Stimulated activated naive CD8-positive, alpha-beta T cell treated with anti-CD3 and anti-CD28 coated beads, Interleukin-15, amount 100 ng/mL, for 72 hours (primary cell): ENCODE measurements at regions not wholly inside any gene's neighbourhood (a gene's known extent, or its start where the extent isn't known, plus 50 kb on each side); places are given as distances from the start of the nearest gene placed in this dataset.

Experiments used
- ATAC-seq: fragments of 150-1000 bp; cut with Tn5 transposase; 2 replicates; pipeline ENCODE4 v1.10.0; 2021; ENCODE audit warnings: mild to moderate bottlenecking, moderate library complexity
- DNase-seq, 2 donors: peaks; one replicate each; pipeline ENCODE4 v3.0.0; 2021 to 2022
- H3K27ac Mint-ChIP-seq, 2 donors: one replicate each; pipeline ENCODE4 v1.8.0; 2022; ENCODE audit warnings: mild to moderate bottlenecking in 2 of 2, mixed read lengths in 2 of 2, moderate library complexity in 2 of 2
- H3K27me3 Mint-ChIP-seq: one replicate; pipeline ENCODE4 v1.8.0; 2022; ENCODE audit warnings: mixed read lengths
- H3K4me1 Mint-ChIP-seq: one replicate; pipeline ENCODE4 v1.8.0; 2022; ENCODE audit warnings: mild to moderate bottlenecking, mixed read lengths
- H3K4me3 Mint-ChIP-seq, 2 donors: one replicate each; pipeline ENCODE4 v1.8.0; 2022; ENCODE audit warnings: mild to moderate bottlenecking in 2 of 2, mixed read lengths in 2 of 2, moderate library complexity in 1 of 2
- H3K9me3 Mint-ChIP-seq, 2 donors: one replicate each; pipeline ENCODE4 v1.8.0; 2022; ENCODE audit warnings: mixed read lengths in 2 of 2

GRCh38 chr11:43581370-43582023 is 99.0 kb upstream of the HSD17B12 start:
- ATAC-seq (no peak), DNase-seq (no peak)
- H3K4me1 Mint-ChIP-seq: peaks cover 52% of the 10 kb centered on the region
- H3K27ac Mint-ChIP-seq: no peak overlapping the region
- H3K27me3 Mint-ChIP-seq: peaks cover 100% of the 10 kb centered on the region
- no peaks in the 10 kb centered on the region for H3K9me3 Mint-ChIP-seq
- H3K4me3 Mint-ChIP-seq: peak overlapping the region; percentile 86 to 88

- no peak for DNase-seq
- Mint-ChIP-seq H3K9me3 (no peaks in the 10 kb centered on the region), H3K27ac (no peak overlapping the region), H3K27me3 (peaks cover 100% of the 10 kb centered on the region), H3K4me1 (peaks cover 45% of the 10 kb centered on the region), H3K4me3 (peak overlapping the region; percentile 55 to 88)
- no peak for ATAC-seq
Measured at GRCh38 chr11:43582024-43582862, 98.3 kb upstream of the HSD17B12 start.

- Mint-ChIP-seq H3K27me3 (peaks cover 100% of the 10 kb centered on the region), H3K4me3 (no peak overlapping the region)
Measured at GRCh38 chr11:43582863-43583462, 97.6 kb upstream of the HSD17B12 start.

GRCh38 chr11:43583548-43583947 is 97.0 kb upstream of the HSD17B12 start:
- DNase-seq: no peak
- H3K27me3 Mint-ChIP-seq: peaks cover 98% of the 10 kb centered on the region
- peaks cover 42% of the 10 kb centered on the region for H3K4me1 Mint-ChIP-seq

More at GRCh38 chr11:43582863-43583462, 97.6 kb upstream of the HSD17B12 start:
- Mint-ChIP-seq H3K4me1 (peaks cover 43% of the 10 kb centered on the region), H3K27ac (no peak overlapping the region), H3K9me3 (no peaks in the 10 kb centered on the region)
- ATAC-seq (no peak), DNase-seq (no peak)

GRCh38 chr11:43585877-43586608 is 94.5 kb upstream of the HSD17B12 start:
- no peak for ATAC-seq
- no peaks in the 10 kb centered on the region for H3K9me3 Mint-ChIP-seq

More at GRCh38 chr11:43583548-43583947, 97.0 kb upstream of the HSD17B12 start:
- H3K4me3 Mint-ChIP-seq: no peak overlapping the region
- no peak overlapping the region for H3K27ac Mint-ChIP-seq
- no peak for ATAC-seq
- H3K9me3 Mint-ChIP-seq: no peaks in the 10 kb centered on the region

GRCh38 chr11:43589601-43590250 is 90.8 kb upstream of the HSD17B12 start:
- ATAC-seq: no peak
- no peak overlapping the region for H3K27ac Mint-ChIP-seq
- H3K4me1 Mint-ChIP-seq: no peaks in the 10 kb centered on the region
- H3K27me3 Mint-ChIP-seq: peaks cover 51% of the 10 kb centered on the region
- no peak for DNase-seq
- no peak overlapping the region for H3K4me3 Mint-ChIP-seq
- no peaks in the 10 kb centered on the region for H3K9me3 Mint-ChIP-seq

More at GRCh38 chr11:43585877-43586608, 94.5 kb upstream of the HSD17B12 start:
- peaks cover 73% of the 10 kb centered on the region for H3K27me3 Mint-ChIP-seq
- H3K4me3 Mint-ChIP-seq: no peak overlapping the region
- H3K27ac Mint-ChIP-seq: no peak overlapping the region
- no peak for DNase-seq
- H3K4me1 Mint-ChIP-seq: peaks cover 22% of the 10 kb centered on the region

- H3K4me1 Mint-ChIP-seq: no peaks in the 10 kb centered on the region
- no peak for ATAC-seq
- peaks cover 49% of the 10 kb centered on the region for H3K27me3 Mint-ChIP-seq
Measured at GRCh38 chr11:43601511-43601910, 79.0 kb upstream of the HSD17B12 start.

GRCh38 chr11:43602670-43603069 is 77.9 kb upstream of the HSD17B12 start:
- H3K27ac Mint-ChIP-seq: no peak overlapping the region
- no peaks in the 10 kb centered on the region for H3K9me3 Mint-ChIP-seq
- H3K4me3 Mint-ChIP-seq: no peak overlapping the region
- peaks cover 46% of the 10 kb centered on the region for H3K27me3 Mint-ChIP-seq
- ATAC-seq (no peak), DNase-seq (no peak)
- H3K4me1 Mint-ChIP-seq: no peaks in the 10 kb centered on the region

More at GRCh38 chr11:43601511-43601910, 79.0 kb upstream of the HSD17B12 start:
- no peak for DNase-seq
- Mint-ChIP-seq H3K4me3 (no peak overlapping the region), H3K9me3 (no peaks in the 10 kb centered on the region), H3K27ac (no peak overlapping the region)

- DNase-seq (no peak), ATAC-seq (no peak)
- H3K4me3 Mint-ChIP-seq: no peak overlapping the region
- no peaks in the 10 kb centered on the region for H3K4me1 Mint-ChIP-seq
- H3K9me3 Mint-ChIP-seq: peaks cover 19 to 22% of the 10 kb centered on the region in 2 donors
- H3K27ac Mint-ChIP-seq: no peak overlapping the region
- peaks cover 21% of the 10 kb centered on the region for H3K27me3 Mint-ChIP-seq
Measured at GRCh38 chr11:43614214-43614613, 66.3 kb upstream of the HSD17B12 start.

GRCh38 chr11:43619863-43620505 is 60.6 kb upstream of the HSD17B12 start:
- no peak for ATAC-seq
- Mint-ChIP-seq H3K4me3 (no peak overlapping the region), H3K4me1 (no peaks in the 10 kb centered on the region), H3K9me3 (peaks cover 12 to 13% of the 10 kb centered on the region in 2 donors), H3K27me3 (peaks cover 44% of the 10 kb centered on the region), H3K27ac (no peak overlapping the region)
- DNase-seq: no peak

- DNase-seq (no peak), ATAC-seq (no peak)
- H3K9me3 Mint-ChIP-seq: no peaks in the 10 kb centered on the region
- no peaks in the 10 kb centered on the region for H3K4me1 Mint-ChIP-seq
- H3K27me3 Mint-ChIP-seq: peaks cover 40% of the 10 kb centered on the region
- no peak overlapping the region for H3K27ac Mint-ChIP-seq
- H3K4me3 Mint-ChIP-seq: no peak overlapping the region
Measured at GRCh38 chr11:43626798-43627197, 53.7 kb upstream of the HSD17B12 start.
